Common myeloid progenitor, CD34-positive (primary cell): ENCODE measurements at regions not wholly inside any gene's neighbourhood (a gene's known extent, or its start where the extent isn't known, plus 50 kb on each side); places are given as distances from the start of the nearest gene placed in this dataset.

Experiments
- CTCF ChIA-PET: fragments of 350-600 bp; sonication (Branson Sonifier 250); formaldehyde crosslinking; loops from one replicate; lab custom pipeline; 2021; ENCODE audit warnings: antibody characterized with exemption; lab: Charles Lee
- POLR2A ChIA-PET: fragments of 350-600 bp; sonication (Branson Sonifier 250); formaldehyde crosslinking; loops from one replicate; lab custom pipeline; 2021; ENCODE audit warnings: antibody characterized with exemption; lab: Charles Lee
- DNase-seq, 3 donors: peaks; one replicate each; pipeline versions ENCODE4 v3.0.0 to v3.0.0-alpha.2; 2013
- H3K27ac ChIP-seq, 2 experiments: 1 replicate in 1 of 2; 2 replicates in 1 of 2; pipeline ENCODE4 v1.7.0; 2013; ENCODE audit warnings: inconsistent platforms in 2 of 2, low read length in 2 of 2, mild to moderate bottlenecking in 2 of 2, low read depth in 1 of 2, moderate library complexity in 1 of 2; ENCODE audit not compliant: severe bottlenecking in 2 of 2, insufficient read depth in 1 of 2, poor library complexity in 1 of 2
- H3K27me3 ChIP-seq, 5 experiments: replicated peaks in 2 of 5; 1 replicate in 3 of 5; 2 replicates in 2 of 5; pipeline versions ENCODE4 v1.6.1 to v1.7.0; 2013; ENCODE audit warnings: low read length in 4 of 5, mild to moderate bottlenecking in 2 of 5, moderate library complexity in 2 of 5, inconsistent platforms in 1 of 5; ENCODE audit not compliant: insufficient read depth in 5 of 5, control insufficient read depth in 4 of 5
- H3K36me3 ChIP-seq, 4 experiments: 1 replicate in 2 of 4; 2 replicates in 2 of 4; pipeline versions ENCODE4 v1.6.1 to v1.7.0; 2013; ENCODE audit warnings: low read length in 3 of 4, control low read depth in 1 of 4, mild to moderate bottlenecking in 1 of 4; ENCODE audit not compliant: control insufficient read depth in 4 of 4, insufficient read depth in 4 of 4
- H3K4me1 ChIP-seq, 4 experiments: 1 replicate in 3 of 4; 2 replicates in 1 of 4; pipeline versions ENCODE4 v1.6.1 to v1.7.1; 2013; ENCODE audit warnings: low read length in 3 of 4, mild to moderate bottlenecking in 3 of 4, control low read depth in 1 of 4, inconsistent platforms in 1 of 4, moderate library complexity in 1 of 4; ENCODE audit not compliant: control insufficient read depth in 4 of 4, insufficient read depth in 4 of 4; ENCODE audit errors: control extremely low read depth in 1 of 4
- H3K4me3 ChIP-seq, 7 experiments: 1 replicate in 4 of 7; 2 replicates in 3 of 7; pipeline versions ENCODE4 v1.5.1 to v1.7.0; 2013; ENCODE audit warnings: mild to moderate bottlenecking in 7 of 7, low read length in 6 of 7, moderate library complexity in 6 of 7, inconsistent platforms in 2 of 7, low read depth in 2 of 7, control low read depth in 1 of 7; ENCODE audit not compliant: insufficient read depth in 4 of 7, control insufficient read depth in 1 of 7; ENCODE audit errors: extremely low read depth in 1 of 7
- H3K9me3 ChIP-seq, 5 experiments: 1 replicate in 4 of 5; 2 replicates in 1 of 5; pipeline versions ENCODE4 v1.6.1 to v1.7.1; 2013; ENCODE audit warnings: low read length in 4 of 5, mild to moderate bottlenecking in 2 of 5, inconsistent platforms in 1 of 5, low read depth in 1 of 5, moderate library complexity in 1 of 5; ENCODE audit not compliant: control insufficient read depth in 4 of 5, insufficient read depth in 2 of 5; ENCODE audit errors: control extremely low read depth in 1 of 5
- WGBS: methylation state at CpG from one replicate; pipeline ENCODE4 v1.1.5; 2013; ENCODE audit not compliant: insufficient coverage; 5-methylcytosine and 5-hydroxymethylcytosine counted together

- no peak for DNase-seq
- H3K27ac ChIP-seq = no peak overlapping the region
- H3K4me1 ChIP-seq = peaks cover 0 to 13% (median 2%) of the 10 kb centered on the region in 4 experiments
- no peaks in the 10 kb centered on the region for H3K36me3 ChIP-seq
- H3K27me3 ChIP-seq = no peaks in the 10 kb centered on the region
- CTCF ChIA-PET = no interaction called here
- H3K4me3 ChIP-seq = no peak overlapping the region
- POLR2A ChIA-PET = no interaction called here
- WGBS = 96% methylated on average over 10 of the region's 12 CpGs
- H3K9me3 ChIP-seq = no peaks in the 10 kb centered on the region
Measured at GRCh38 chr10:21100190-21100589, 203.1 kb upstream of the NEBL start.

DNA sequence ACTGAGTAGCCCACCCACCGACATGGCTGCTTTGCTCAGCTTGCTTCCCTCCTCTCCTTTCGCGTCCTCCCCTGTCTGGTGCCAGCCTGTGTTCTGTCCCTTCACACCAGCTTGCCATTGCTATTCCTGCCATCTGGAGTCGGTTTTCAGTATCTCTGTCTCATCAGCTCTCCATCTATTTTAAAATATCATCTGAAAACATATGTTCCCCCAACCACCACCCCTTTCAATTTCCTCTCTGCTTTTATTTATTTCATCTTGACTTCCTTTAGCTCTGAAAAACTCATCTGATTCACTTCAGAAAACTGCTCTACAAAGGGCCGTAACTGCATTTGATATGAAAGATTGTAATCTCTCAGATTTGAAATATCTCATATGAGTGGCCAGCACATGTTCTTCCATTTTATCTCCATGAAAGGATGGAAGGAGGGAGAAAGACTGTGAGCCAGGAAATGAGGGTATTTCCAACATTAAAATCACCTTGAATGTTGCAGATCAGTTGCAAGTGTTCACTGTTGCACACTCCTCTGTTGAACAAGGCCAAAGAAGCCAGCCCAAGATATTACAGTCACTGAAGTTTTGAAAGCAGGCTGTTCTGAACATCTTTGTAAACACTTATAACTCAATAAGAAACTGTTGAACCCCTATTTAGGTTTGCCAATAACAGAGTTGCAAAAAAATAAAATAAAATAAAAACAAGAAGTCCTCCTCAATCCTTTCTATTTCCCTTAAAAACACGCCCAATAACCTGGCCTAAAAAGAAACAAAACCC, 202.4 kb upstream of the NEBL start:
- Histone ChIP-seq H3K27ac (no peak overlapping the region), H3K27me3 (no peaks in the 10 kb centered on the region), H3K4me1 (peaks cover 0 to 13% (median 2%) of the 10 kb centered on the region in 4 experiments), H3K4me3 (no peak overlapping the region), H3K36me3 (no peaks in the 10 kb centered on the region), H3K9me3 (no peaks in the 10 kb centered on the region)
- WGBS = 39% methylated on average over 5 of the region's 6 CpGs
- DNase-seq = peak in 2 of 3 donors; percentile 4 to 13
- CTCF ChIA-PET = no interaction called here
- POLR2A ChIA-PET = interaction anchor here (0.9 kb wide), 1 partner anchor 177 kb away, joined by 5 read pairs; no protein-coding TSS in a partner anchor

DNA sequence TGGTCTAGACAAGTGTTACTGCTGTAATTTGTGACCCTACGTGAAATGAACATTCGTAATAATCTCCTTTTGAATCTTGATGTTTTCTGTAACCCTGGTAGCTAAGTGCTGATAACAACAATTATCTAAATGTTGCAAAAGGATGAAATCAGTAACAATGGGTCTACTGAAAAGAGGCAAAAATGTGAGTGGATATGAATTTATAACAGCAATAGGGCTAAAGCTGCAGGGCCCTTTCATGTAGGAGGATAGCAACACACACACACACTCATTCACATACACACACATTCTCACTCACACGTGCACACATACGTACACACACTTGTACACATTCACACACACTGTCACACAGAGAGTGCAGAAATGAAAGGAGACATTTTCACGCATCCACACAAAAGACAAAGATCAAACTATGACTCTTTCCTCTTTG, 200.8 kb upstream of the NEBL start:
- no peaks in the 10 kb centered on the region for H3K9me3 ChIP-seq
- no peaks in the 10 kb centered on the region for H3K27me3 ChIP-seq
- WGBS = 97% methylated on average over 4 of the region's 5 CpGs
- H3K4me3 ChIP-seq = no peak overlapping the region
- DNase-seq = no peak
- ChIA-PET CTCF (interaction anchor here (0.8 kb wide), 1 partner anchor 25 kb away, joined by 3 read pairs; no protein-coding TSS in a partner anchor), POLR2A (interaction anchor here (0.7 kb wide), 1 partner anchor 845 kb away, joined by 3 read pairs; no protein-coding TSS in a partner anchor)
- H3K36me3 ChIP-seq = no peaks in the 10 kb centered on the region
- H3K27ac ChIP-seq = no peak overlapping the region
- H3K4me1 ChIP-seq = peaks cover 0 to 13% (median 2%) of the 10 kb centered on the region in 4 experiments

GRCh38 chr10:21095494-21096055, 198.5 kb upstream of the NEBL start:
- no CpG with 5 or more reads among the region's 3 CpGs for WGBS
- POLR2A ChIA-PET = no interaction called here
- DNase-seq = no peak
- H3K9me3 ChIP-seq = no peaks in the 10 kb centered on the region
- peaks cover 0 to 11% (median 2%) of the 10 kb centered on the region in 4 experiments for H3K4me1 ChIP-seq
- no peak overlapping the region for H3K4me3 ChIP-seq
- CTCF ChIA-PET = interaction anchor here (1.2 kb wide), 1 partner anchor 241 kb away, joined by 3 read pairs; no protein-coding TSS in a partner anchor
- H3K27ac ChIP-seq = no peak overlapping the region
- no peaks in the 10 kb centered on the region for H3K36me3 ChIP-seq
- no peaks in the 10 kb centered on the region for H3K27me3 ChIP-seq

- 86% methylated on average over 1 of the region's 3 CpGs for WGBS
- POLR2A ChIA-PET = no interaction called here
Measured at GRCh38 chr10:21095073-21095472, 198.0 kb upstream of the NEBL start.

GRCh38 chr10:21092683-21093524, 195.8 kb upstream of the NEBL start:
- no peak for DNase-seq
- Histone ChIP-seq H3K36me3 (no peaks in the 10 kb centered on the region), H3K27ac (no peak overlapping the region), H3K9me3 (no peaks in the 10 kb centered on the region), H3K4me1 (no peaks in the 10 kb centered on the region), H3K27me3 (peaks cover 0 to 2% (median 0%) of the 10 kb centered on the region in 5 experiments), H3K4me3 (no peak overlapping the region)
- CTCF ChIA-PET = no interaction called here
- WGBS = 100% methylated on average over 1 of the region's 5 CpGs
- POLR2A ChIA-PET = no interaction called here

More at GRCh38 chr10:21095073-21095472, 198.0 kb upstream of the NEBL start:
- no peaks in the 10 kb centered on the region for H3K36me3 ChIP-seq
- no peak for DNase-seq
- H3K9me3 ChIP-seq = no peaks in the 10 kb centered on the region
- no peak overlapping the region for H3K4me3 ChIP-seq
- peaks cover 0 to 11% (median 2%) of the 10 kb centered on the region in 4 experiments for H3K4me1 ChIP-seq
- CTCF ChIA-PET = interaction anchor here (1.2 kb wide), 1 partner anchor 241 kb away, joined by 3 read pairs; no protein-coding TSS in a partner anchor
- H3K27me3 ChIP-seq = no peaks in the 10 kb centered on the region
- no peak overlapping the region for H3K27ac ChIP-seq
